NCI-H1105 (cell line): ENCODE measurements at regions not wholly inside any gene's neighbourhood (a gene's known extent, or its start where the extent isn't known, plus 50 kb on each side); places are given as distances from the start of the nearest gene placed in this dataset.

Experiments used
- DNase-seq: peaks from one replicate; lab custom pipeline; 2025; lab: John Stamatoyannopoulos, UW

DNA sequence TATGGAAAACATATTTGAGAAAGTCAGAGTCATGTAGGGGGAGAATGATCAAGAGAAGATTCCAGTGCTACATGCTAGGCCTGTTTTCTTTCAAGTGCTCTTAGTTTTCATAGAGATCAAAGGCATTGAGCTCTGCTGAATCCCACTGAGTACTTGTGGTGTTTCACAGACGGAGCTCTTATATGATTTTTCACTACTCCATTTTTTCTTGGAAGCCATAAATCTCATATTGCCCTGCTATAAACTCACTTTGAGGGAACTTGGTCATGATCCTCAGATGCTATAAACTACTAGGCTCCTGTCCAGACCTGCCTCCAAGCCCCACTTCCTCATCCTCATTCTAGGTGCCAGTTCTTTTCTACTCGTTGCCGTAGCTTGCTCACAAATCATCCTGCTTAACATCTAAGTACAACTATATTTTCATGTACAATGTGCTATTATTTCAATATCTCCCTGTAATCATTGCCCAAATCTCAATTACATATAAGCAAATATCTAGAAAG lies 180.8 kb upstream of the CCDC179 start:
- no peak for DNase-seq

DNA sequence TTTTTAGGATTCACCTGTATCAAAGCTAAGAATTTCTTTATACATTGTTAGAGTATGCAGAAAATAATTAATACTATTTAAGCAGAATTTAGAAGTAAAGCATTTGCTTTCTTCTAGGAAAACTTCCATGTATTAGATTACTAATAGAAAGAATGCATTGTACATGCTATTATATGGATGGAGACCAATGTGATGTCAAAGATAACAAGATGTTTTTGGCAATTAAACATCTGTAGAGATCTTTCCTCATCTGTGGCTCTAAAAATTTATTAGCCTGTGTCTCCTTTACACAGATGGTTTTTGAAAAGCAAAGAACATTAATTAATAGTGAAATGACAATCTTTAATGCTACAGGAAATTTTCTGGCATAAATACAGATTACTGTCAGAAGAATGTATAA lies 198.4 kb upstream of the CCDC179 start:
- no peak for DNase-seq

- DNase-seq = no peak
Measured at GRCh38 chr11:23063276-23063675, 203.0 kb upstream of the CCDC179 start.

GRCh38 chr11:23078289-23078971 lies 218.2 kb upstream of the CCDC179 start:
- DNase-seq = no peak

DNA sequence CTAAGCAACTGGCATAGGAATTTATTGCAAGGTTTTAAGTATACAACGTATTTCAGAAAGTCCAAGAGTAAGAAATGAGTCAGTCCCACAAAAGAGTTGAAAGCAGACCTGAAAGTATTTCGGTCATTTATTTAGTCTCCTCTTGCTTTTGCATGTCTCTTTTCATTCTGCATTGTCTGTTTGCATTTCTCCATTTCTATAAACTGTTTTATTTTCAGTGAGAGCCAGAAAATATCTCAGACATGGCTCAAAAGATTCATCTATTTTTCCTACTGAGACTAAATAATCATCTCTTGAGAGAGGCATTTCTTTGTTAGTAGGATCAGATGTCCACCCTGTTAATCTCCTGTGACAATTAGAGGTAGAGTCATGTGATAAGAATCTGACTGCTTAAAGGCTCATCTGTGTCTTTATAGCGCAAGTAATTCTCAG lies 219.1 kb upstream of the CCDC179 start:
- no peak for DNase-seq

- no peak for DNase-seq
Measured at GRCh38 chr11:23087407-23087806, 227.1 kb upstream of the CCDC179 start.

- no peak for DNase-seq
Measured at GRCh38 chr11:23090659-23091058, 230.4 kb upstream of the CCDC179 start.

GRCh38 chr11:23095650-23096189 lies 235.4 kb upstream of the CCDC179 start:
- no peak for DNase-seq

GRCh38 chr11:23097891-23098290 lies 237.6 kb upstream of the CCDC179 start:
- DNase-seq = no peak

DNA sequence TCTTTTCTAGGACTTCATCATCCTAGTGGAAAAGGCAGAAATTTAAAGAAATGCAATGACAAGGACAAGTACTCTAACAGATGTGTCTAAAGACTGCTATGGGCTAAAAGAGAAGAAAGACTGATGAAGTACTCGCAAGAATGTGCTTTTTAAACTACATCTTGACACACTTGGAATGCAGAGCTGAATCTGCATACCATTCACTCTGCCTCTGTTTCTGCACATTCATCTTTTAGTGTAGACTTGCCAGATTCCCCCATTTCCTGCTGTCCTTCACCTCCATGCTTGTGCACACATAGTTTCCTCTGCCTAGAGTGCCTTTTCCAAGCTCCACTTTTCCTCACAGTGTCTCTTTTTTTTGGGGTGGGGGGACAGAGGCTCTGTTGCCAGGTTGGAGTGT lies 239.0 kb upstream of the CCDC179 start:
- no peak for DNase-seq

DNA sequence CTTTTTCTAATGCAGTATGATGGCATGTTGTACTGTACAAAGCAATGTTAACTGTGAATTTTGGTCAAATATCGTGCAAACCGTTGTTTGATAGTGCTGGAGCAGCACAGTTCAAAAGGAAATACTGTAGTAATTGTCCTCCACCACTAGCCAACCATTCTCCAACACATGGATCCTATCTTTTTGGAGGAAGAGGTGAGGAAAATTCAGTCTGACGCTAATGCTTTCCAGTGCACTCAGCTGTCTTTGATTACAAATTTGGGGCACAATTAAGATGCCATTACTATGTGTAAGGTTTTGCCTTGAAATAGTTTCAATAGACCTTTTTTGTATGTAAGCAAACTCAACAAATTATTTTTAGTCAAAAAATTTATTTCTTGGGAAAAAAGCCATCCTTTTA lies 240.5 kb upstream of the CCDC179 start:
- DNase-seq = no peak

- DNase-seq = no peak
Measured at GRCh38 chr11:23103416-23103815, 243.1 kb upstream of the CCDC179 start.

DNA sequence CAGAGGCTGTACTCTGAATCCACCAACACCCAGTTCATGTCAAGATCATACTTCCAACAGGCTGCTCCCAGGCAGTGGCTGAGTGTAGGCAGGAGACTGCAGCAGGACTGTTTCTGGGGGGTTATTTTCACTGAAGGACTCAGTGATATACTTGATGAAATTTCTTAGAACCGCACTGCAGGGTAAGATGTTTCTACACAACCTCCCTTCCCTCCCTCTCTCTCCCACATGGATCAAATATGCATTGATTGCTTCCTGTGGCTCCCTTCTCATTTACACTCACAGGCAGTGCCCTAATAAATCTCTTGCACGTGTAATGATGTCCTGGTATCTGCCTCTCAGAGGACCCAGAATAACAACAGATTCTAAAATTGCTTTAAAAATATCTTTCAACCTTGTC lies 251.3 kb upstream of the CCDC179 start:
- DNase-seq = no peak

- no peak for DNase-seq
Measured at GRCh38 chr11:23112390-23112789, 252.1 kb upstream of the CCDC179 start.

GRCh38 chr11:23112987-23113886 lies 253.0 kb upstream of the CCDC179 start:
- DNase-seq = peak; percentile 55

DNA sequence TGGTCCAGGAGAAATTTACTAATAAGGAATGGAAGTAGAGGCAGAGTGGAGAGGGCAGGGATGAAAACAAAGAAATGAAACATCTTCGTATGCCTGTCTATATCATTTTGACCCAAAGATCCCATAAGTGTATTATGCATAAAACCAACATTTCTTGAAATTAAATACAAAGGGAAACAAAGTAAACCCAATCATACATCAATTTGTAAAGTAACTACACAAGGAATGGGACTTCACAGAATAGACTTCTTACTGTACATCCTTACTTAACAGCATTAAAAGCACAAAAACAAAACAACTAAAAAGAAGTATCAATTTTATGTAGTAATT lies 253.6 kb upstream of the CCDC179 start:
- no peak for DNase-seq

DNA sequence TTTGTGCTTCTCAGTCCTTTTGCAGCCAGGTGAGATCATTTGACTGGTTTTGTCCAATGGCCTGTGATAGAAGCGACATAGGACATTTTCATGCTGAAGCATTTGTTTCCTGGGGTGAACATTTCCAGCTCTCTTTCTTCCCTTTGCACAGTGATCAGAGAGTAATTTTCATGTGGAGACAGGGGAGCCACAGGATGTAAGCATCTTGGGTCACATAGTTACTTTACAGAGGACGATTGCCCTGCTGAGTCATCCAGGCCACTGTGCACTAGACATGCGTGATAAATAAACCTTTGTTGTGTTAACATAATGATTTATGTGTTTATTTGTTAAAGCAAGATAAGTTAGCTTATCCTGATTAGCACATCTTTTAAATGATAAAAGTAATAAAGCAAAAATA lies 263.5 kb upstream of the CCDC179 start:
- DNase-seq = no peak

- DNase-seq = no peak
Measured at GRCh38 chr11:23124249-23124648, 264.0 kb upstream of the CCDC179 start.

DNA sequence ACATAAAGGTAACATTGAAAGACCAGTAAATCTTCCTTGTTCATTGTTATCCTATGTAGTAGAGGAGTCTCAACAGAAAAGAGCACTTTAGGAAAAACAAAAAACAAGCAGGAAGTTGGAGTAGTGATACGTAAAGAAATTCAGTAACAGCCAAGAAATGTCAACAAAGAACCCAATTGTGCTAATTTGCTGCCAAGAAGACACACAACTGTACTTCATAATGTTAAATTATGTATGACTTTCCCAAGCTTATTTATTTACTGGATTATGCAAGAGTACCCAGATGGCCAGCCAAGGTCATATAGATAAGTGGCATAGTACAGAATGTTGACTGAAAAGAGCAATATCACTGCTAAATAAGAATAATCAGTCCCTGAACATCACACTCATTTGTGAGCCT lies 264.7 kb upstream of the CCDC179 start:
- no peak for DNase-seq

- DNase-seq = no peak
Measured at GRCh38 chr11:23127706-23128105, 267.4 kb upstream of the CCDC179 start.

DNA sequence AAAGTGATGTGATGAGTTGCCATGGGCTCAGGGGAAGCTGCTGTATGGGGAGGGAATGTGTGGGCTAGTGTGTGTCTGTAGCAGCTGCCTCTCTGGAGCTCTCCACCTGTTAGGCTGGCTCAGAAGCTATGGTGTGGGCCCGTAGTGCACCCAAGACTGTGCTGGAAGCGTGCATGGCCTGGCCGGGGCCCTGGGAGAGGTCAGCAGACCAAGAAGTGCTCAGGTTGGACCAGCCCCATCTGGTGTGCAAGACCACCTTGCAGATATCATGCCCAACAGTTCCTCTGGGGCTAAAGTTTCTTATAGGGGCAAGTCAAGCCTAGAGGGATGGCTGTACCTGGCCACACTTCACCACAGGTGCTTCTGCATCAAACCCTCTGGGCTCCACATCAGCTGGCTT lies 274.4 kb upstream of the CCDC179 start:
- DNase-seq = no peak

GRCh38 chr11:23138761-23139160 lies 278.5 kb upstream of the CCDC179 start:
- no peak for DNase-seq

DNA sequence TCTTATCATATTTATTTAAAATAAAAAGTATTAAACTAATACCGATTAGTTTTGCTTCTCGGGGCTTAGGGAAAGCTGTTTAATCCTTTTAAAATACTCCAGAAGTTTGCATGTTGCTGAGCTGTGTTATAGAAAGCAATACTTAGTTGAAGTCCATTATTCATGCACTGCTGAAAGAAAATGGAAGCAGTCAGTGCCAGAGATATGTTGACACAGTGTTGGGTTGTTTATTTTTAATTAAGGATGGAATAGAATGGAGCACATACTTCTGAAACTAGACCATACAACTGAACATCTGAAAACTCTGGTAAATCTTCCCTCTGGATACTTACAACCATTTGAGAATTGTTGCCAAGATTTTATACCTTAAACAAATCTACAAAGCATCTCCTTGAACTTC lies 282.7 kb upstream of the CCDC179 start:
- no peak for DNase-seq
